CD4-positive, alpha-beta T cell treated with Interleukin-6 for 4 hours (primary cell): ENCODE measurements at regions not wholly inside any gene's neighbourhood (a gene's known extent, or its start where the extent isn't known, plus 50 kb on each side); places are given as distances from the start of the nearest gene placed in this dataset.
"Not testable (repeated sequence)": the region's sequence is repeated elsewhere in the genome, so short reads cannot be mapped to it uniquely, and the experiment has no call there.

Experiments
- DNase-seq: peaks from one replicate; pipeline ENCODE4 v3.0.0-alpha.2; 2020; ENCODE audit warnings: mixed read lengths

DNA sequence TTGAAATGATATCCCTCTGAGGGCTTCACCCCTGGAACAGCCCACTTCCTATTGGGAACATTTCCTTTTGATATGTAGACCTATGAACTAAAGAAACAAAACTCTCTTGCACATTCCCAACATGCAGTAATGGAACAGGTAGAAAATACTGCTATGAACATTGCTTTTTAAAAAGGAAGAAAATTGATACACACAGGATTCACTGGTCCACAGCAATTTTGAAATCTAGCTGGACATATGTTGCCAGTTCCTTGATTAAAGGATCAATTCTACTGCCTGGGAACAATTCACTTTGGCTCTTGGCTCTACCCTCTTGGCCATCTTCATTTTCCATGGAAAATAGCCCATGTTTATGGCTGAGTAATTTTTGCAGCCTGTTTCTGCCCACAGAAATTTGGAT, 74.9 kb upstream of the ZNF280D start:
- DNase-seq: no peak

DNA sequence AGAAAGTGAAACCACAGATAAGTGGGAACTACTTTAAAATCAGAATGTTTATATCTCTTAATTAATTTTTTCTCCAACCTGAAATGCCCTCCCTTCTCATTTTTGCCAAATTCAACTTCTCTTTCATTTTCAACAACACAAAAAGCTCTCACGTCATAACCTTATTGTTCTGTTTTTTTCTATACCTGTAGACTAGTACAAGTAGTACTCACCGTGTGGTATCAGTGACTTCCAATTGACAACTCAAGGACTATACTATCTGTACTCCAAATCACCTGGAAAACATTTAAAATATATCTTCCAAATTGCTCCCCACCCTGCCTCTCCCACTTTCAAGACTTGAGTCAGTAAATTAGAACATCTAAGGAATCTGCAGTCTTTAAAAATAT, 72.8 kb upstream of the ZNF280D start:
- DNase-seq: no peak

DNA sequence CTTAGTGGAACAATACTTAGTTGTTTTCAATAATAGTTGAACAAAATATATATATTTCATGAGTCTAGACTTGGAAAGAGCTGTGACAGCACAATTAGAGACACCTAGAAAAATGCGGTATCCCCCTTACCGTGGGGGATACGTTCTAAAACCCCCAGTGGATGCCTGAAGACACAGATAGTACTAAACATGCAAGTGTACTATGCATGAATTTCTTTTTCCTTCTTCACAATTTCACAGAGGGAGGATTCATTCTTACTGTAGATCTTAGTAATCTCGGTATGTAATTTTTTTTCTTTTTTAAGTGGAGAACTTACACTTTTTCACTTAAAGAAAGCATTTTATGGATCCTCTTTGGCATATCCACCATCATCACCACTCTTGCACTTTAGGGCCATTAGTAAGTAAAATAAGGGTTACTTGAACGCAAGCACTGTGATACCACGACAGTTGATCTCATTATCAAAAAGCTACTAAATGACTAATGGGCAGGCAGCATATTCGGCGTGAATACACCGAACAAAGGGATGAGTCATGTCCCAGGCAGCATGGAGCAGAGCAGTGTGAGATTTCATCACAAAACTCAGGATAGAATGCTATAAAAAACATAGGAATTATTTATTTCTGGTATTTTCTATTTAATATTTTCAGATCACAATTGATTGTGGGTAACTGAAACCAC, 72.3 kb upstream of the ZNF280D start:
- DNase-seq: no peak

DNA sequence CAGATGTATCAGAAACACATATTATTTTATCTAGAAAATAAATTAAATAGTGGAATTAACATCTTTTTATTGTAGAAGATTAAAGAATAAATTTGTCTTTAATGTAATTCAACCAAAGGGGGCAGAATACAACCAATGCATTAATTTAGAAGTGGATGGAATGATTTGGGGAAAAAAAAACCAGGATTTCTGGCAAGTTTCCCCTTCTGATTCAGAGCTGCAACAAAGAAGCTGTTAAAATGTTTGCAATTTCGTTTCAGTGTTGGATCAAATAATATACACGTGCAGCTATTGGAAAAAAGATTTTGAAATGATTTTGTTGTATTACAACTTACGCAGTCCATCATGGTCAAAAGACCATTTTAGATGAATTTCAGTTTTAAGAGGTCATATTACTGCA, 71.6 kb upstream of the ZNF280D start:
- DNase-seq: no peak

DNA sequence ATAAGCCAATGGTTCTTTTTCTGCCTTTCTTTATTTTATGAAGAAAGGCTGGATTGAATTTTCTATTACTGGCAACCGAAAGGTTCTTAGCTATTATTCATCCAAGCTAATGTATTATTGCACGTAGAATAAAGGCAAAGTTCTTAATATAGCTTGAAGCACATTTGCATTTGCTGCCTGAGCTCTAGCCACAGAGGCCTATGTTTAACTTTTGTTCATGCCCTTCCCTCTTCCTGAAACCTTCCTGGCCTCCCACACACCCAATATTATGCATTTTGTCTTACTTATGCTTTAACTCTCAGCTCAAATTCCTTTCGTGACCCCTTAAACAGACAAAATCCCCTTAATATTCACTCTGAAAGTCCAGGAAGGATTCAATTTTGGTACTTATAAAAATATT, 71.0 kb upstream of the ZNF280D start:
- no peak for DNase-seq

DNA sequence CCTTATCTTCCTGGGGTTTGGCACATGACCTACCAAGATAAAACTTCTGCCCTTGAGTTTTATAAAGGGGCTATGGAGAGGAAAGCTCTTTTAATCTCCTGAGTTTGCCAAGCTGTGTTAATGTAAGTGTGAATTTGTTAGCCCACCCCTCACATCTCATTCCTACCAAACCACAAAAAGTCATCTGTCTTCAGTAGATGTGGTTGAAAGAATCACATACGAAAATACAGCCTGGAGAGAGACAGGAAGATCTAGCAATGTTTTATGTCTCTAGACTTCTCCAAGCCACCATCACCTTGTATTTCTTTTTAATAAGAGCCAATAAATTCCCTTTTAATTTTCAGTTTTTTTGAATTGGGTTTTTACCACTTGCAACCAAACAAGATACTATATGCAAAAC, 68.9 kb upstream of the ZNF280D start:
- no peak for DNase-seq

DNA sequence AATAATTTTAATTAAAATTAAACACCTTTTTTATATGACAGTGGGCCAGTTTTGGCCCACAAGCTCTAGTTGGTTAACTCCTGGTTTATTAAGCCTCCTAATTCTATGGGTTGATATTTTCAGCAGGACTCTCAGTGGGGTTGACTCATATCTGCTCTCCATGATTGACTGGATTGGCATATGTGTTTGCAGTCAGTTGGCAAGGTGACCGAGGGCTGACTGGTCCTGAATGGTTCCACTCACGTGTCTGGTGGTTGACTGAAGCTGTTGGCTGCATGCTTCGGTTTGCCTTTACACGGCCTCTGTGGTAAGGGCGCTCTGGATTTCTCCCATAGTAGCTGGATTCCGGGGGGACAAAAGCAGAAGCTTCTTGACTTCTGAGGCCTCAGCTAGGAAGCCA, 65.3 kb upstream of the ZNF280D start:
- no peak for DNase-seq

- DNase-seq: no peak
Measured at GRCh38 chr15:56797720-56798275, 64.5 kb upstream of the ZNF280D start.

GRCh38 chr15:56795502-56795901, 62.2 kb upstream of the ZNF280D start:
- no peak for DNase-seq

DNA sequence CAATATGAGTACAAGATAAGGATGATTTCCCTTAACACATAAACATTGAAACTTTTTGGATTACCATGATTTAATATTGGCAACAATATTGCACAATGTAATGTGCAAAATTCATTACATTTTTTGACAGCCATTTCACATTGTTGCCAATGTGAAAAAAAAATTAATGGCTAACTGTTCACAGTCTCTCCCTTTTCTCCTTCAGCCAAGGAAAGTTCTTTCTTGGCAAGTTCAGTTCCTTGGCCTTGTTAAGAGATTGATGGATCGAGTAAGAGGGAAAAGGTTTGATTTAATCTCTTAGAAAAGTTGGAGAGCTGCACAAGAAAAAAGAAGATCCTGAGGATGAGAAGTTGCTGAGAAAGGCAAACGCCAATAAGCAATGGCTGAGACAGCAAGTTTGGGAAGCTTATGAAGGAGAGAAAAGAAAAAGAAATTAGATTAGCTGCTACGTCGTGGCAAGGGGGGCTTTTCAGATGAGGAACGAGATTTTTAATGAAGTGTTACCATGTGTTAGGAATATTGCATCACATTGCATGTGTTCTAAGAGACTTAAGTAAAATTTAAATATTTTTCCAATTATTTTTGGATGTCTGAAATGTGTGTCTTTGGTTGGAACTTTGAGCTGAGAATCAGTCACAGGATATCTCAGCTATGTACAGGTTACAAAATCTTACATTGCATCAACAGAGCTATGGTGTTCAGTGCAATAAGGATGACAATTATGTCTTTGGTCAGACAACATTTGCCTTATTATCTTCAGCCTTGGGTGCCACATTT, 61.4 kb upstream of the ZNF280D start:
- no peak for DNase-seq

DNA sequence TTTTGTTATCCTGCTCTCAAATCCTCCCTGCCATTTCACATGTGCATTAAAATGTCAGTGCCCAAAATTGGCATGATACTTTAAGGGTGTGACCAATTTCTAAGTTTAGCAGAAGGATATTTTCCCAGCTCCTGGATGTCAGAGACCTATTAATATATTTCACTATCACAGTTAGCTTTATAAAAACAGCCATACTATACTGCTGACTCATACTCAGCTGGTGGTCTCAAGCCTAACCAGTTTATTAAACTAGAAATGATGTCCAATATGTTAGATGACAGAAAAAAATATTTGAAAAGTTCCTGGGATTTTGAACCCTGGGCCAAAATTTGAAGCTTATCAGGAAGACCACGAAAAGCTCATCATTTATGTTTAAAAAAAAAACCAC, 60.9 kb upstream of the ZNF280D start:
- DNase-seq: no peak

DNA sequence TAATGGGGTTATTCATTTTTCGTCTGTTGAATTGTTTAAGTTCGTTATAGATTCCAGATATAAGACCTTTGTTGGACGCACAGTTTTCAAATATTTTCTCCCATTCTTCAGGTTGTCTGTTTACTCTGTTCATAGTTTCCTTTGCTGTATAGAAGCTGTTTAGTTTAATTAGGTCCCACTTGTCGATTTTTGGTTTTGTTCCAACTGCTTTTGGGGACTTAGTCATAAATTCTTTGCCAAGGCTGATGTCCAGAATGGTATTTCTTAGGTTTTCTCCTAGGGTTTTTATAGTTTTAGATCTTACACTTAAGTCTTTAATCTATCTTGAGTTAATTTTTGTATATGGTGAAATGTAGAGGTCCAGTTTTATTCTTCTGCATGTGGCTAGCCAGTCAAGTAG, 58.9 kb upstream of the ZNF280D start:
- DNase-seq: no peak

GRCh38 chr15:56791521-56791920, 58.2 kb upstream of the ZNF280D start:
- not testable (repeated sequence) for DNase-seq

- DNase-seq: no peak
Measured at GRCh38 chr15:56788359-56788758, 55.0 kb upstream of the ZNF280D start.

- DNase-seq: no peak
Measured at GRCh38 chr15:56786966-56787365, 53.7 kb upstream of the ZNF280D start.

GRCh38 chr15:56783857-56784661, 50.8 kb upstream of the ZNF280D start:
- DNase-seq: no peak

DNA sequence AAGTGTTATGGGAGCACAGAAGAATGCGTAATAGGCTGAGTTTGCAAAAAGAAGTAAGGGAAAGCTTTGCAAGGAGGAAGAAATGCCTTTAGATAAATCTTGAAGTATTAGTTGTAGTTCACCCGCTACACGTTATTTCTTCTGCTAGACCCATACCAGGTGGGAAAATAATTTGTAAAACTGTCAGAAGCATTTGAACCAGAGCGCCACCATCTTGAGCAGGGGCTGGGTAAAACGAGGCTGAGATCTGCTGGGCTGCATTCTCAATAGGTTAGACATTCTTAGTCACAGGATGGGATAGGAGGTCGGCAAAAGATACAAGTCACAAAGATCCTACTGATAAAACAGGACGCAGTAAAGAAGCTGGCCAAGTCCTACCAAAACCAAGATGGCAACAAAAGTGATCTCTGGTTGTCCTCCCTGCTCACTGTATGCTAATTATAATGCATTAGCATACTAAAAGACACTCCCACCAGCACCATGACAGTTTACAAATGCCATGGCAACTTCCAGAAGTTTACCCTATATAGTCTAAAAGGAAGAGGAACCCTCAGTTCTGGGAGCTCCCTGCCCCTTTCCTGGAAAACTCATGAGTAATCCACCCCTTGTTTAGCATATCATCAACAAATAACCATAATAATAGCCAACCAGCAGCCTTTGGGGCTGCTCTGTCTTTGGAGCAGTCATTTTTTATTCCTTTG, 50.0 kb upstream of the ZNF280D start:
- DNase-seq: no peak
